Spleen (tissue), 7 donors: ENCODE measurements at regions not wholly inside any gene's neighbourhood (a gene's known extent, or its start where the extent isn't known, plus 50 kb on each side); places are given as distances from the start of the nearest gene placed in this dataset.

Experiments
- POLR2A ChIP-seq, 3 donors: fragments of 450-650 bp; IDR thresholded peaks; one replicate each; pipeline ENCODE4 v1.5.1; 2017; ENCODE audit warnings: antibody characterized with exemption in 3 of 3, mild to moderate bottlenecking in 1 of 3
- POLR2AphosphoS5 ChIP-seq, 3 donors: sonication (generic); formaldehyde crosslinking; IDR thresholded peaks; one replicate each; pipeline ENCODE4 v1.5.1; 2017; ENCODE audit warnings: antibody characterized with exemption in 3 of 3
- TF ChIP-seq, protein P1 (sequence below), 11 experiments: fragments of 200-600 bp in 7 of 11; fragments of 450-650 bp in 4 of 11; sonication (generic) in 4 of 11; IDR thresholded peaks in 8 of 11; conservative IDR thresholded peaks in 3 of 11; 1 replicate in 7 of 11; 2 replicates in 4 of 11; pipeline versions ENCODE4 v1.4.0 to v1.8.0; 2016 to 2021; ENCODE audit warnings: antibody characterized with exemption in 11 of 11, inconsistent platforms in 4 of 11, mild to moderate bottlenecking in 1 of 11
- donor health status: DM: no; HTN: no; CAD: no; lungs with moderate emphysema.
- donor health status: DM: no; HTN: no; CAD: no.
- donor health status: DM: no; HTN: no; CAD: no.

DNA sequence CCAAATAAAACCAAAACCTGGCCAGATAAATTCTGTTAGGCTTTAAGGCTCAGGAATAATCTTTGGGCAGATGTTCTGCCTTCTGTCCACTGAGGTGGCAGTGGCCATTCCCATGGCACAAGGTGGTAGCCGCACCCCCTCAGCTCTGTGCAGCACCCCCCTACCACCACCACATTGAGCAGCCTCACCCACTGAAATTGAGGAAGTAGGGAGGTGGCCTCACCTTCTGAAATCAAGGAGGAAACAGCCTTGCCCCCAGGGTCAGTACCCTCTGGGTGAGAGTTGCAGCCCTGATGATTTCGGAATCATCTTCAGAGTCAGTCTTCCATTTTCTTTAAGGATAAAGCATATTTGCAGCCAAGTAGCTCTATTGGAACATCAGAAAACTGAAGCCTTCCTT is 204.8 kb upstream of the PIK3R1 start:
- TF ChIP-seq POLR2A (IDR thresholded peaks at IDR 0.05): no peak
- TF ChIP-seq, protein P1, sequence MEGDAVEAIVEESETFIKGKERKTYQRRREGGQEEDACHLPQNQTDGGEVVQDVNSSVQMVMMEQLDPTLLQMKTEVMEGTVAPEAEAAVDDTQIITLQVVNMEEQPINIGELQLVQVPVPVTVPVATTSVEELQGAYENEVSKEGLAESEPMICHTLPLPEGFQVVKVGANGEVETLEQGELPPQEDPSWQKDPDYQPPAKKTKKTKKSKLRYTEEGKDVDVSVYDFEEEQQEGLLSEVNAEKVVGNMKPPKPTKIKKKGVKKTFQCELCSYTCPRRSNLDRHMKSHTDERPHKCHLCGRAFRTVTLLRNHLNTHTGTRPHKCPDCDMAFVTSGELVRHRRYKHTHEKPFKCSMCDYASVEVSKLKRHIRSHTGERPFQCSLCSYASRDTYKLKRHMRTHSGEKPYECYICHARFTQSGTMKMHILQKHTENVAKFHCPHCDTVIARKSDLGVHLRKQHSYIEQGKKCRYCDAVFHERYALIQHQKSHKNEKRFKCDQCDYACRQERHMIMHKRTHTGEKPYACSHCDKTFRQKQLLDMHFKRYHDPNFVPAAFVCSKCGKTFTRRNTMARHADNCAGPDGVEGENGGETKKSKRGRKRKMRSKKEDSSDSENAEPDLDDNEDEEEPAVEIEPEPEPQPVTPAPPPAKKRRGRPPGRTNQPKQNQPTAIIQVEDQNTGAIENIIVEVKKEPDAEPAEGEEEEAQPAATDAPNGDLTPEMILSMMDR (IDR thresholded peaks at IDR 0.05 in 8 of 11, conservative IDR thresholded peaks at IDR 0.05 in 3 of 11): no peak
- TF ChIP-seq POLR2AphosphoS5 (IDR thresholded peaks at IDR 0.05): no peak
